MM.1S (cell line): ENCODE measurements at regions not wholly inside any gene's neighbourhood (a gene's known extent, or its start where the extent isn't known, plus 50 kb on each side); places are given as distances from the start of the nearest gene placed in this dataset.

ENCODE experiments used
- DNase-seq: peaks from one replicate; pipeline ENCODE4 v3.0.0-alpha.2; 2015
- H2AFZ ChIP-seq: fragments of 300-600 bp; sonication (generic); 2 replicates; pipeline ENCODE4 v1.6.0; 2016; ENCODE audit warnings: antibody characterized with exemption, low read length
- H3F3A ChIP-seq: fragments of 300-600 bp; sonication (generic); 2 replicates; pipeline ENCODE4 v1.6.1; 2016; ENCODE audit warnings: mild to moderate bottlenecking, antibody characterized with exemption, low read length, moderate library complexity, mixed read lengths; ENCODE audit not compliant: insufficient read depth
- H3K27ac ChIP-seq: fragments of 300-600 bp; sonication (generic); 2 replicates; pipeline ENCODE4 v1.5.1; 2016; ENCODE audit warnings: mild to moderate bottlenecking, low read length
- H3K27me3 ChIP-seq: fragments of 300-600 bp; sonication (generic); replicated peaks from 2 replicates; pipeline ENCODE4 v1.6.0; 2016; ENCODE audit warnings: low read length; ENCODE audit not compliant: insufficient read depth
- H3K36me3 ChIP-seq: fragments of 300-600 bp; sonication (generic); replicated peaks from 2 replicates; pipeline ENCODE4 v1.6.1; 2016; ENCODE audit warnings: mild to moderate bottlenecking, low read length, mixed read lengths; ENCODE audit not compliant: insufficient read depth
- H3K4me1 ChIP-seq: fragments of 300-600 bp; sonication (generic); 2 replicates; pipeline ENCODE4 v1.6.1; 2016; ENCODE audit warnings: low read length, mixed read lengths
- H3K4me2 ChIP-seq: fragments of 300-600 bp; sonication (generic); 2 replicates; pipeline ENCODE4 v1.6.0; 2016; ENCODE audit warnings: low read depth, low read length
- H3K4me3 ChIP-seq: fragments of 300-600 bp; sonication (generic); 2 replicates; pipeline ENCODE4 v1.5.1; 2016; ENCODE audit warnings: low read length, mixed read lengths
- H3K79me2 ChIP-seq: fragments of 300-600 bp; sonication (generic); 2 replicates; pipeline ENCODE4 v1.6.1; 2016; ENCODE audit warnings: mixed run types, low read length, mixed read lengths
- H3K9ac ChIP-seq: fragments of 300-600 bp; sonication (generic); 2 replicates; pipeline ENCODE4 v1.6.1; 2016; ENCODE audit warnings: low read length, mixed read lengths
- H3K9me2 ChIP-seq: fragments of 300-600 bp; sonication (generic); replicated peaks from 2 replicates; pipeline ENCODE4 v1.6.1; 2016; ENCODE audit warnings: mild to moderate bottlenecking, low read length, mixed read lengths; ENCODE audit not compliant: insufficient read depth
- H3K9me3 ChIP-seq: fragments of 300-600 bp; sonication (generic); replicated peaks from 2 replicates; pipeline ENCODE4 v1.6.1; 2016; ENCODE audit warnings: mild to moderate bottlenecking, low read length, mixed read lengths; ENCODE audit not compliant: insufficient read depth
- H4K20me1 ChIP-seq: fragments of 300-600 bp; sonication (generic); 2 replicates; pipeline ENCODE4 v1.6.1; 2016; ENCODE audit warnings: mild to moderate bottlenecking, low read length, moderate library complexity, mixed read lengths; ENCODE audit not compliant: insufficient read depth
- CTCF ChIP-seq: fragments of 300-600 bp; sonication (generic); IDR thresholded peaks from 2 replicates; pipeline ENCODE4 v1.5.1; 2016; ENCODE audit warnings: antibody characterized with exemption, low read length, mixed read lengths
- EZH2 ChIP-seq: fragments of 300-600 bp; sonication (generic); optimal IDR thresholded peaks from 2 replicates; pipeline ENCODE3; 2017; ENCODE audit warnings: low read depth, mild to moderate bottlenecking, antibody characterized with exemption, low read length, mixed read lengths
- EZH2phosphoT487 ChIP-seq: fragments of 300-600 bp; sonication (generic); IDR thresholded peaks from 2 replicates; pipeline ENCODE4 v1.6.1; 2018; ENCODE audit warnings: antibody characterized with exemption, low read length

- Histone ChIP-seq H3K79me2 (no peaks in the 10 kb centered on the region), H3K9me2 (no peaks in the 10 kb centered on the region), H3K9ac (no peak overlapping the region), H4K20me1 (no peaks in the 10 kb centered on the region), H3K27me3 (no peaks in the 10 kb centered on the region), H2AFZ (no peak overlapping the region), H3K4me1 (peaks cover 11% of the 10 kb centered on the region), H3K27ac (no peak overlapping the region), H3K4me3 (no peak overlapping the region), H3F3A (0 out of 2 replicates have a peak, but pooled peaks cover under 1% of the 10 kb centered on the region), H3K4me2 (no peak overlapping the region), H3K9me3 (no peaks in the 10 kb centered on the region), H3K36me3 (no peaks in the 10 kb centered on the region)
- TF ChIP-seq EZH2phosphoT487 (no peak), CTCF (no peak), EZH2 (no peak)
- DNase-seq, result no peak
Observed at GRCh38 chr2:149826471-149827125, 239.0 kb upstream of the MMADHC start.

GRCh38 chr2:149825473-149825872, 237.9 kb upstream of the MMADHC start:
- Histone ChIP-seq H3K9me3 (no peaks in the 10 kb centered on the region), H2AFZ (no peak overlapping the region), H3K4me3 (no peak overlapping the region), H3K4me2 (no peak overlapping the region), H3K9me2 (no peaks in the 10 kb centered on the region), H3K9ac (no peak overlapping the region), H3K36me3 (no peaks in the 10 kb centered on the region), H3K4me1 (peaks cover 4% of the 10 kb centered on the region; the same call in 1 of the 2 replicates), H3K79me2 (no peaks in the 10 kb centered on the region), H3K27me3 (no peaks in the 10 kb centered on the region), H3K27ac (no peak overlapping the region), H3F3A (no peaks in the 10 kb centered on the region), H4K20me1 (no peaks in the 10 kb centered on the region)
- no peak for DNase-seq
- TF ChIP-seq CTCF (no peak), EZH2phosphoT487 (no peak), EZH2 (no peak)

- H2AFZ ChIP-seq, result no peak overlapping the region
- no peak for DNase-seq
Observed at GRCh38 chr2:149824136-149824535, 236.6 kb upstream of the MMADHC start.

More at GRCh38 chr2:149824136-149824535, 236.6 kb upstream of the MMADHC start:
- no peaks in the 10 kb centered on the region for H3K36me3 ChIP-seq
- no peaks in the 10 kb centered on the region for H3K27me3 ChIP-seq
- no peaks in the 10 kb centered on the region for H3K9me3 ChIP-seq
- H3K4me3 ChIP-seq, result no peak overlapping the region
- no peak overlapping the region for H3K9ac ChIP-seq
- H4K20me1 ChIP-seq, result no peaks in the 10 kb centered on the region
- TF ChIP-seq CTCF (no peak), EZH2 (no peak), EZH2phosphoT487 (no peak)
- no peaks in the 10 kb centered on the region for H3K9me2 ChIP-seq
- H3F3A ChIP-seq, result no peaks in the 10 kb centered on the region
- no peak overlapping the region for H3K27ac ChIP-seq
- H3K4me1 ChIP-seq, result peaks cover 14% of the 10 kb centered on the region
- no peak overlapping the region for H3K4me2 ChIP-seq
- H3K79me2 ChIP-seq, result no peaks in the 10 kb centered on the region
